ENCODE measurements at regions not wholly inside any gene's neighbourhood (a gene's known extent, or its start where the extent isn't known, plus 50 kb on each side); places are given as distances from the start of the nearest gene placed in this dataset.

DNA sequence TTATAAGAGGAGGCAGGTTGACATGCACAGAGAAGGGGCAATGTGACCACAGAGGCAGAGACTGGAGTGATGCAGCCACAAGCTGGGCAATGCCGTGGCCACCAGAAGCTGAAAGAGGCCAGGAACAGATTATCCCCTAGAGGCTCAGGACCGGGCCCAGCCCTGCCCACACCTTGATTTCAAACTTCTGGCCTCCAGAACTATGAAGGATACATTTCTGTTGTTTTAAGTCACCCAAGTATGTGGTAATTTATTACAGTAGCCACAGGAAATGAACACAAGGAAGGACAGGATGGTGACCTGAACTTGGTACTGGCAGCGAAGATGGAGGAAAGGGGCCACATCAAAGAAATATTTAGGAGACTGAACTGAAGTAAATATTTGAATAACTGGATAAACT lies 66.8 kb upstream of the RIOK3 start:
- H3K27me3 ChIP-seq (ENCODE audit: control insufficient read depth in 1 of 2, insufficient read depth in 2 of 2, low read length in 1 of 2) = no peaks in the 10 kb centered on the region
- ATAC-seq (ENCODE audit: low FRiP score) (no peak), DNase-seq (no peak)
- no peaks in the 10 kb centered on the region for H3K36me3 ChIP-seq (ENCODE audit: control insufficient read depth in 1 of 2, insufficient read depth in 2 of 2, low read length in 1 of 2)
- H3K4me3 ChIP-seq (ENCODE audit: low read length in 2 of 2) = no peak overlapping the region
- no peaks in the 10 kb centered on the region for H3K4me1 ChIP-seq (ENCODE audit: control insufficient read depth in 1 of 2, insufficient read depth in 2 of 2, low read length in 2 of 2)
- WGBS, 2 donors = 86 to 87% methylated on average over 3 of the region's 3 CpGs
- intact Hi-C loops (cut with DNase I) = no loop called here
- H3K27ac ChIP-seq (ENCODE audit: low read depth in 1 of 2, low read length in 2 of 2) = peak overlapping the region in 1 of 2 donors; percentile 30
- no peaks in the 10 kb centered on the region for H3K9me3 ChIP-seq (ENCODE audit: control insufficient read depth, low read length)

DNA sequence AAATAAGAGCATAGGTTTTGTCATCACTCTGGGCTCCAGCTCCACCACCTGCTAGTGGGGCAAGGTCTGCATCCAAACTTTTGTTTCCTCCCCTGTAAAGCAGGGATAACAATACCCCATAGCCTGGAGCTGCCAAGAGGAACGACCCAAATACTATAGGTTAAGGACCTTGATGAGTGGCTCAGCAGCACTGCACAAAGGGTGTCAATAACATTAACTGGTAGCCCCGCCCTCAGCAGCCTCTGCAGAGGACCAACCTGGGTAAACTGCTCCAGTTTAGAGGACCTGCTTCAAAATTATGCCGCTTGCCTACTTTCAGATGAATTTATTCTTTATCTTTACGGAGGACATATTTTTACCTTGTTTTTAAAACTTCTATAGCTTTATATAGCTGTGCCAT lies 65.8 kb upstream of the RIOK3 start:
- no peak for ATAC-seq (ENCODE audit: low FRiP score)

DNA sequence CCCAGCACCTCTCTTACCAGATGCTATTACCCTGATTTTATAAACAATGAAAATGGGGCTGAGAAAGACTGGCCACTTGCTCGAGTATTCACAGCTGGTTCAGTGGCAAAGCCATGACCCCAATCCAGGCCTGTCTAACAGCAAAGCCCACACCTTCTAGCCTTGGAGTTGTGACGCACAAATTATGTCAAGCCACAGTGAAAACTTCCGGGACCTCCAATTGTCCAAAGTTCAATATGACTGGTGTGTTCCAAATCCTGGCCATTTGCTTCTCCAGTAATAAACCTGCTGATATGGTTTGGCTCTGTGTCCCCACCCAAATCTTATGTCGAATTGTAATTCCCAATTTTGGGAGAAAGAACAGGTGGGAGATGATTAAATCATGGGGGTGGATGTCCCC lies 64.7 kb upstream of the RIOK3 start:
- 90 to 95% methylated on average over 4 of the region's 4 CpGs for WGBS, 2 donors
- intact Hi-C loops (cut with DNase I) = no loop called here
- no peaks in the 10 kb centered on the region for H3K36me3 ChIP-seq (ENCODE audit: control insufficient read depth in 1 of 2, insufficient read depth in 2 of 2, low read length in 1 of 2)
- peak overlapping the region in 1 of 2 donors; percentile 58 for H3K27ac ChIP-seq (ENCODE audit: low read depth in 1 of 2, low read length in 2 of 2)
- no peak for ATAC-seq (ENCODE audit: low FRiP score)
- H3K4me3 ChIP-seq (ENCODE audit: low read length in 2 of 2) = no peak overlapping the region
- no peaks in the 10 kb centered on the region for H3K4me1 ChIP-seq (ENCODE audit: control insufficient read depth in 1 of 2, insufficient read depth in 2 of 2, low read length in 2 of 2)
- H3K9me3 ChIP-seq (ENCODE audit: control insufficient read depth, low read length) = no peaks in the 10 kb centered on the region
- H3K27me3 ChIP-seq (ENCODE audit: control insufficient read depth in 1 of 2, insufficient read depth in 2 of 2, low read length in 1 of 2) = no peaks in the 10 kb centered on the region
- DNase-seq = no peak

More for the DNA sequence above, 65.8 kb upstream of the RIOK3 start:
- H3K4me3 ChIP-seq (ENCODE audit: low read length in 2 of 2) = no peak overlapping the region
- no peak for DNase-seq
- WGBS, 2 donors = 37 to 45% methylated on average over 4 of the region's 4 CpGs
- H3K4me1 ChIP-seq (ENCODE audit: control insufficient read depth in 1 of 2, insufficient read depth in 2 of 2, low read length in 2 of 2) = no peaks in the 10 kb centered on the region
- H3K27me3 ChIP-seq (ENCODE audit: control insufficient read depth in 1 of 2, insufficient read depth in 2 of 2, low read length in 1 of 2) = no peaks in the 10 kb centered on the region
- H3K36me3 ChIP-seq (ENCODE audit: control insufficient read depth in 1 of 2, insufficient read depth in 2 of 2, low read length in 1 of 2) = no peaks in the 10 kb centered on the region
- H3K27ac ChIP-seq (ENCODE audit: low read depth in 1 of 2, low read length in 2 of 2) = no peak overlapping the region
- no peaks in the 10 kb centered on the region for H3K9me3 ChIP-seq (ENCODE audit: control insufficient read depth, low read length)
- intact Hi-C loops (cut with DNase I) = no loop called here

DNA sequence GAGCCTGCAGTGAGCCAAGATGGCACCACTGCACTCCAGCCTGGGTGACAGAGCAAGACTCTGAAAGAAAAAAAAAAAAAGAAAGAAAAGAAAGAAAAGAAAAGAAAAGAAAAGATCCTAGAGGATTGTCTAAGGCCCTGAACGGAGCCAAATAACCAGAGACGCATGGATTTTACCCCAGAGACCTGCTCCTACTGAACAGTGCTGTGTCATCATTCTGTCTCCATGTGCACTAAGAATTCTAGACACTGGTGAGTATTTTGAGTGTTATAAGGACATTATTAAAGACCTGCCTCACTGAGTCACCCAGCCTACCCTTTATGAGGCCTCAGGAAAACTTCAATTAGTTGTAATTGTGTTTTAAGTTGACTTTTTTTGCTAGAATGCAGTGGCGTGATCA lies 61.9 kb upstream of the RIOK3 start:
- no peak for ATAC-seq (ENCODE audit: low FRiP score)
- Histone ChIP-seq H3K36me3 (ENCODE audit: control insufficient read depth in 1 of 2, insufficient read depth in 2 of 2, low read length in 1 of 2) (no peaks in the 10 kb centered on the region), H3K4me3 (ENCODE audit: low read length in 2 of 2) (no peak overlapping the region), H3K9me3 (ENCODE audit: control insufficient read depth, low read length) (no peaks in the 10 kb centered on the region), H3K27ac (ENCODE audit: low read depth in 1 of 2, low read length in 2 of 2) (no peak overlapping the region), H3K4me1 (ENCODE audit: control insufficient read depth in 1 of 2, insufficient read depth in 2 of 2, low read length in 2 of 2) (no peaks in the 10 kb centered on the region), H3K27me3 (ENCODE audit: control insufficient read depth in 1 of 2, insufficient read depth in 2 of 2, low read length in 1 of 2) (no peaks in the 10 kb centered on the region)
- WGBS, 2 donors = 93 to 96% methylated on average over 3 of the region's 3 CpGs
- no peak for DNase-seq
- intact Hi-C loops (cut with DNase I) = no loop called here

DNA sequence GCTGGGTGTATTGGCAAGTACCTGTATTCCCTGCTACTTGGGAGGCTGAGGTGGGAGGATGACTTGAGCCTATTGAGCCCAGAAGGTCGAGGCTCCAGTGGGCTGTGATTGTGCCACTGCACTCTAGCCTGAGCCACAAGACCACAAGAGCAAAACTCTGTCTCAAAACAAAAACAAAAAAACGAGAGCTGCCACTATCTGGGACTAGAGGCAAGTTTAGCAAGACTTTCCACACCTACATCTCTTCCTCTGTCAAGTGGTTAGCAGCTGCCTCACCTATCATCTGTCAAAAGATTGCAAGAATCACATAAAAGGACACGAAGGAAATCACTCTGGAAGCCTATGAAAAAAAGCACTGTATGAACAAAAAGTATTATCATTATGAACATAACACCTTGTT lies 55.2 kb upstream of the RIOK3 start:
- 93% methylated on average over 3 of the region's 3 CpGs for WGBS, 2 donors
- Histone ChIP-seq H3K36me3 (ENCODE audit: control insufficient read depth in 1 of 2, insufficient read depth in 2 of 2, low read length in 1 of 2) (no peaks in the 10 kb centered on the region), H3K27me3 (ENCODE audit: control insufficient read depth in 1 of 2, insufficient read depth in 2 of 2, low read length in 1 of 2) (no peaks in the 10 kb centered on the region), H3K4me3 (ENCODE audit: low read length in 2 of 2) (no peak overlapping the region), H3K9me3 (ENCODE audit: control insufficient read depth, low read length) (no peaks in the 10 kb centered on the region), H3K4me1 (ENCODE audit: control insufficient read depth in 1 of 2, insufficient read depth in 2 of 2, low read length in 2 of 2) (no peaks in the 10 kb centered on the region), H3K27ac (ENCODE audit: low read depth in 1 of 2, low read length in 2 of 2) (no peak overlapping the region)
- DNase-seq (no peak), ATAC-seq (ENCODE audit: low FRiP score) (no peak)
- intact Hi-C loops (cut with DNase I) = no loop called here

DNA sequence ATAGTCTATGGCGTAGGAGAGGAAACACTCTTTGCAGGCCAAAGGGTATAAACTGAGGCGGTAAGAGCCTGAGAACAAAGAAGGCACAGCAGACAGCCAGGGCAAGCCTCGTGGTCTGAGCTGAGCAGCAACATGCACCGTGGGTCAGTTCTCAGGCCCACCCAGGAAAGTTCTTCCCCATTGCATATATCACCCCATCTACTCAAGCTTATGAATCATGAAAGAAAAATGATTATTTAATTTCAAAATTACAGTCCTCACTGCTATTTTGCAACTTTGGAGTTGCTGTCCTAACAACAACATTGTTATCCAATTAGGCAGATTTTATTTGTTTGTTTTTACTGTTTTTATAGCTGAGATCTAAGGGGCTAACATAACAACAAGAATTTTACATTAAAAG lies 54.7 kb upstream of the RIOK3 start:
- Histone ChIP-seq H3K27ac (ENCODE audit: low read depth in 1 of 2, low read length in 2 of 2) (no peak overlapping the region), H3K27me3 (ENCODE audit: control insufficient read depth in 1 of 2, insufficient read depth in 2 of 2, low read length in 1 of 2) (no peaks in the 10 kb centered on the region), H3K4me1 (ENCODE audit: control insufficient read depth in 1 of 2, insufficient read depth in 2 of 2, low read length in 2 of 2) (no peaks in the 10 kb centered on the region), H3K4me3 (ENCODE audit: low read length in 2 of 2) (no peak overlapping the region), H3K9me3 (ENCODE audit: control insufficient read depth, low read length) (no peaks in the 10 kb centered on the region), H3K36me3 (ENCODE audit: control insufficient read depth in 1 of 2, insufficient read depth in 2 of 2, low read length in 1 of 2) (peaks cover 0 to 2% of the 10 kb centered on the region in 2 donors)
- DNase-seq (no peak), ATAC-seq (ENCODE audit: low FRiP score) (no peak)
- WGBS, 2 donors = 93 to 94% methylated on average over 4 of the region's 4 CpGs
- intact Hi-C loops (cut with DNase I) = no loop called here

DNA sequence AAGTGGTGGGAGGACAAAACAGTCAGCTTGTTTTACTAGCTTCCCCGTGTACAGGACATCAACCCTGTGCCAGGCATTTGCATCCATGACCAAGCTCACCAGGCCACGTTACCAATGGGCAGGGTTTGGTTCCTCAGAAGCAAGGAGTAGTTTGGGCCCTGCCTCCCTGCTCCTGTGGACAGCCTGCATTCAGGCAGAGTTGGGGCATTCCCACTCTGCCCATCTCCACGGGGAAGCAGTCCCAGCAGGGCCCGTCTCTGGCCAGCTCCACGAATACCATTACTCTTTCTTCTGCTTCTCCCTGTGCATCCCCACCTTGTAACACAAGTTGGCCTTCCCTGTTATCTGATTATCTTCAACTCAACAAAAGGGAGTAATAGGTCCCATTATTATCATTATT lies 54.0 kb upstream of the RIOK3 start:
- intact Hi-C loops (cut with DNase I) = no loop called here
- Histone ChIP-seq H3K27ac (ENCODE audit: low read depth in 1 of 2, low read length in 2 of 2) (no peak overlapping the region), H3K4me3 (ENCODE audit: low read length in 2 of 2) (no peak overlapping the region), H3K27me3 (ENCODE audit: control insufficient read depth in 1 of 2, insufficient read depth in 2 of 2, low read length in 1 of 2) (no peaks in the 10 kb centered on the region), H3K36me3 (ENCODE audit: control insufficient read depth in 1 of 2, insufficient read depth in 2 of 2, low read length in 1 of 2) (peaks cover 0 to 4% of the 10 kb centered on the region in 2 donors), H3K4me1 (ENCODE audit: control insufficient read depth in 1 of 2, insufficient read depth in 2 of 2, low read length in 2 of 2) (no peaks in the 10 kb centered on the region), H3K9me3 (ENCODE audit: control insufficient read depth, low read length) (no peaks in the 10 kb centered on the region)
- 87 to 97% methylated on average over 5 of the region's 5 CpGs for WGBS, 2 donors
- ATAC-seq (ENCODE audit: low FRiP score) (no peak), DNase-seq (no peak)

DNA sequence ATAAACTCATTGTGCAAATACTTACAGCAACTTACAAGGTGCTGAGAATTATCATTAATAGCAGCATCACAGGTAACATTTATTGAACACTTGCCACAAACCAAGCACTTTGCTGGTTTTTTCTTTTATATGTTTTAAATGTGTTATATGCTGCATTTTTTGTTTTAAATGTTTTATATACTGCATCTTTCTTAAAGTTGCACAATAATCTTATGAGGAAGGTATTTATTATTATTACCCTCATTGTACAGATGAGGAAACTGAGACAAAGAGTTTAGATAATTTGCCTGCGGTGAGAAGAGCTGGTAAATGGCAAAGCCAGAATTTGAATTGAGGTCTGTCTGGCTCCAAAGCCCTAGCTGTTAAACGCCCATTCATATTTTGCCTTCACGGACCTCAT lies 52.2 kb upstream of the RIOK3 start:
- H3K4me3 ChIP-seq (ENCODE audit: low read length in 2 of 2) = no peak overlapping the region
- intact Hi-C loops (cut with DNase I) = no loop called here
- ATAC-seq (ENCODE audit: low FRiP score) = no peak
- H3K27ac ChIP-seq (ENCODE audit: low read depth in 1 of 2, low read length in 2 of 2) = no peak overlapping the region
- H3K36me3 ChIP-seq (ENCODE audit: control insufficient read depth in 1 of 2, insufficient read depth in 2 of 2, low read length in 1 of 2) = peaks cover 0 to 4% of the 10 kb centered on the region in 2 donors
- H3K4me1 ChIP-seq (ENCODE audit: control insufficient read depth in 1 of 2, insufficient read depth in 2 of 2, low read length in 2 of 2) = no peaks in the 10 kb centered on the region
- no peaks in the 10 kb centered on the region for H3K9me3 ChIP-seq (ENCODE audit: control insufficient read depth, low read length)
- WGBS, 2 donors = 92 to 96% methylated on average over 3 of the region's 3 CpGs
- H3K27me3 ChIP-seq (ENCODE audit: control insufficient read depth in 1 of 2, insufficient read depth in 2 of 2, low read length in 1 of 2) = no peaks in the 10 kb centered on the region
- no peak for DNase-seq

DNA sequence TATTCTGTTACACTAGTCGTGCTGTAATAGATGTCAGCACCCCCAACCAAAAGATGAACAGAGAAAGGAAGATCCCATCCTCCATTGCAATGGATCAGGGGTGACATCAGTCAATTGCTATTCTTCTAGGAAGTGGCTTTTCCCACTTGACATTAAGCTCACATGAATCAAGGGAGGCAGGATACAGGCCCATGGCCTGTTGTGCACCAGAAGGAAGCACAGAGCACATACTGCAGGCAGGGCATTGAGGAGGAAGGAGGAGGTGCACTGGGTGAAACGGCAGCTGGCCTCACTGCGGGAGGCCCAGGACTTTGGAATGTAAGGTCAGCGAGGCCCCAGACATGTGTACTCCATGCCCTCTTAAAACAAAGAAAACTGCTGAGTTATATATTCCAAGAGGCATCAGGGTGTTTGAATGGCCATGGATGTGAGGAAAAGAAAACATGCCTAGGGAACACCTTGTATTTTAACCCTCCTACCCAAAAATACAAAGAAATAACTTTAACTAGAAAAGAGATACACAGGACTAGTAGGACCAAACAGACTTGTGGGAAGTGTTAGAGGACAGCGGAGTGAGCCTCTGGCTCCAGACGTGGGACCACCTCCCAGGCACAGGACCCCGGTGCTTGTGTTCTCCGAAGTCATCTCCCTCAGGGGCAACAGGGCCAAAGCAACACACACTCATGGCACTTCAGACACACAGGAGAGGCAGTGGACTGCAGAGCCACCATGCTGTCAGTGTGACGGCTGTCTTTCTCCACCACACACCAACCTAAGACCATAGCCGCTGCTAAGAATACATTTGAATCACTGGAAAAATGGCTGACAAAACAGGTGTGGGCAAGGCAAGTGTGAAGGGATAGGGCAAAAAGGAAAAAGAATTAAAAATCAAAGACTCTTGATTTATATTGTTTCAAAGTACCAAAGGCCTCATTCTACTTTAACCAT lies 51.4 kb upstream of the RIOK3 start:
- peaks cover 0 to 4% of the 10 kb centered on the region in 2 donors for H3K36me3 ChIP-seq (ENCODE audit: control insufficient read depth in 1 of 2, insufficient read depth in 2 of 2, low read length in 1 of 2)
- 84 to 87% methylated on average over 10 of the region's 10 CpGs for WGBS, 2 donors
- no peaks in the 10 kb centered on the region for H3K4me1 ChIP-seq (ENCODE audit: control insufficient read depth in 1 of 2, insufficient read depth in 2 of 2, low read length in 2 of 2)
- H3K27me3 ChIP-seq (ENCODE audit: control insufficient read depth in 1 of 2, insufficient read depth in 2 of 2, low read length in 1 of 2) = no peaks in the 10 kb centered on the region
- no peak overlapping the region for H3K4me3 ChIP-seq (ENCODE audit: low read length in 2 of 2)
- DNase-seq = no peak
- no peak for ATAC-seq (ENCODE audit: low FRiP score)
- intact Hi-C loops (cut with DNase I) = no loop called here
- no peaks in the 10 kb centered on the region for H3K9me3 ChIP-seq (ENCODE audit: control insufficient read depth, low read length)
- H3K27ac ChIP-seq (ENCODE audit: low read depth in 1 of 2, low read length in 2 of 2) = no peak overlapping the region

Measured in aorta (tissue), 5 donors.